ENCODE measurements at regions not wholly inside any gene's neighbourhood (a gene's known extent, or its start where the extent isn't known, plus 50 kb on each side); places are given as distances from the start of the nearest gene placed in this dataset.
A peak's percentile ranks its signal among the peaks of the same experiment; 100 is the strongest.

- no peak for DNase-seq (ENCODE audit: low read depth in 4 of 4, low spot score in 2 of 4)
Measured at GRCh38 chr7:94261067-94261466, 133.6 kb upstream of the COL1A2 start.

- no peak for DNase-seq (ENCODE audit: low read depth in 4 of 4, low spot score in 2 of 4)
Measured at GRCh38 chr7:94264756-94265155, 129.9 kb upstream of the COL1A2 start.

GRCh38 chr7:94265456-94265855 is 129.2 kb upstream of the COL1A2 start:
- DNase-seq (ENCODE audit: low read depth in 4 of 4, low spot score in 2 of 4) = no peak

GRCh38 chr7:94266238-94266644 is 128.5 kb upstream of the COL1A2 start:
- DNase-seq (ENCODE audit: low read depth in 4 of 4, low spot score in 2 of 4) = no peak

- no peak for DNase-seq (ENCODE audit: low read depth in 4 of 4, low spot score in 2 of 4)
Measured at GRCh38 chr7:94270772-94271171, 123.9 kb upstream of the COL1A2 start.

GRCh38 chr7:94272821-94273583 is 121.7 kb upstream of the COL1A2 start:
- DNase-seq (ENCODE audit: low read depth in 4 of 4, low spot score in 2 of 4) = no peak

- no peak for DNase-seq (ENCODE audit: low read depth in 4 of 4, low spot score in 2 of 4)
Measured at GRCh38 chr7:94274828-94275227, 119.9 kb upstream of the COL1A2 start.

GRCh38 chr7:94276027-94276426 is 118.7 kb upstream of the COL1A2 start:
- DNase-seq (ENCODE audit: low read depth in 4 of 4, low spot score in 2 of 4) = no peak

GRCh38 chr7:94276795-94277194 is 117.9 kb upstream of the COL1A2 start:
- no peak for DNase-seq (ENCODE audit: low read depth in 4 of 4, low spot score in 2 of 4)

GRCh38 chr7:94277236-94277635 is 117.5 kb upstream of the COL1A2 start:
- no peak for DNase-seq (ENCODE audit: low read depth in 4 of 4, low spot score in 2 of 4)

GRCh38 chr7:94280851-94281250 is 113.8 kb upstream of the COL1A2 start:
- DNase-seq (ENCODE audit: low read depth in 4 of 4, low spot score in 2 of 4) = no peak

GRCh38 chr7:94284104-94284503 is 110.6 kb upstream of the COL1A2 start:
- no peak for DNase-seq (ENCODE audit: low read depth in 4 of 4, low spot score in 2 of 4)

GRCh38 chr7:94286111-94286510 is 108.6 kb upstream of the COL1A2 start:
- no peak for DNase-seq (ENCODE audit: low read depth in 4 of 4, low spot score in 2 of 4)

GRCh38 chr7:94288096-94288495 is 106.6 kb upstream of the COL1A2 start:
- no peak for DNase-seq (ENCODE audit: low read depth in 4 of 4, low spot score in 2 of 4)

- DNase-seq (ENCODE audit: low read depth in 4 of 4, low spot score in 2 of 4) = peak in 2 of 4 donors; percentile 53 to 70
Measured at GRCh38 chr7:94289071-94289470, 105.6 kb upstream of the COL1A2 start.

GRCh38 chr7:94294471-94295131 is 100.1 kb upstream of the COL1A2 start:
- no peak for DNase-seq (ENCODE audit: low read depth in 4 of 4, low spot score in 2 of 4)

- peak in 1 of 4 donors; percentile 45 for DNase-seq (ENCODE audit: low read depth in 4 of 4, low spot score in 2 of 4)
Measured at GRCh38 chr7:94295850-94296249, 98.8 kb upstream of the COL1A2 start.

GRCh38 chr7:94296881-94297280 is 97.8 kb upstream of the COL1A2 start:
- no peak for DNase-seq (ENCODE audit: low read depth in 4 of 4, low spot score in 2 of 4)

- DNase-seq (ENCODE audit: low read depth in 4 of 4, low spot score in 2 of 4) = no peak
Measured at GRCh38 chr7:94297397-94297838, 97.3 kb upstream of the COL1A2 start.

GRCh38 chr7:94298943-94299342 is 95.8 kb upstream of the COL1A2 start:
- no peak for DNase-seq (ENCODE audit: low read depth in 4 of 4, low spot score in 2 of 4)

- DNase-seq (ENCODE audit: low read depth in 4 of 4, low spot score in 2 of 4) = no peak
Measured at GRCh38 chr7:94300176-94300835, 94.4 kb upstream of the COL1A2 start.
